K562 (cell line): ENCODE measurements at regions not wholly inside any gene's neighbourhood (a gene's known extent, or its start where the extent isn't known, plus 50 kb on each side); places are given as distances from the start of the nearest gene placed in this dataset.

ENCODE experiments used
- ARID2 ChIP-seq: fragments of 450-650 bp; IDR thresholded peaks from 2 replicates; pipeline ENCODE4 v1.6.1; 2017; ENCODE audit warnings: antibody characterized with exemption, mild to moderate bottlenecking
- E2F1 ChIP-seq: sonication (generic); formaldehyde crosslinking; IDR thresholded peaks from 2 replicates; pipeline ENCODE4 v1.8.1; 2023; ENCODE audit warnings: mild to moderate bottlenecking, missing genetic modification reagents, moderate library complexity
- HDAC3 ChIP-seq: fragments of 450-650 bp; IDR thresholded peaks from 2 replicates; pipeline ENCODE4 v1.6.1; 2018; ENCODE audit warnings: borderline replicate concordance, mild to moderate bottlenecking, moderate library complexity; ENCODE audit not compliant: partially characterized antibody
- RBBP5 ChIP-seq: fragments of 200-600 bp; sonication (generic); IDR thresholded peaks from 2 replicates; pipeline ENCODE4 v1.6.1; 2012; ENCODE audit warnings: borderline replicate concordance, mild to moderate bottlenecking, low read length, control low read depth, inconsistent platforms; ENCODE audit not compliant: insufficient read depth, poor library complexity, severe bottlenecking
- SP1 ChIP-seq: sonication (generic); formaldehyde crosslinking; IDR thresholded peaks from 2 replicates; pipeline ENCODE4 v1.8.1; 2022; ENCODE audit warnings: mild to moderate bottlenecking, missing genetic modification reagents
- TAF15 ChIP-seq: fragments of 200-400 bp; formaldehyde crosslinking; IDR thresholded peaks from 2 replicates; pipeline ENCODE4 v1.6.1; 2017; ENCODE audit warnings: mild to moderate bottlenecking, low read depth, low read length, moderate library complexity

- no peak for TF ChIP-seq HDAC3
- TF ChIP-seq ARID2, result no peak
- TF ChIP-seq SP1 (CRISPR knock-in tag), result no peak
- TF ChIP-seq RBBP5, result no peak
- TF ChIP-seq E2F1 (CRISPR knock-in tag), result no peak
- no peak for TF ChIP-seq TAF15
These were observed 98.6 kb downstream of the NAV1 start for GRCh38 chr1:201637282-201638079.
